ENCODE measurements at regions not wholly inside any gene's neighbourhood (a gene's known extent, or its start where the extent isn't known, plus 50 kb on each side); places are given as distances from the start of the nearest gene placed in this dataset.

DNA sequence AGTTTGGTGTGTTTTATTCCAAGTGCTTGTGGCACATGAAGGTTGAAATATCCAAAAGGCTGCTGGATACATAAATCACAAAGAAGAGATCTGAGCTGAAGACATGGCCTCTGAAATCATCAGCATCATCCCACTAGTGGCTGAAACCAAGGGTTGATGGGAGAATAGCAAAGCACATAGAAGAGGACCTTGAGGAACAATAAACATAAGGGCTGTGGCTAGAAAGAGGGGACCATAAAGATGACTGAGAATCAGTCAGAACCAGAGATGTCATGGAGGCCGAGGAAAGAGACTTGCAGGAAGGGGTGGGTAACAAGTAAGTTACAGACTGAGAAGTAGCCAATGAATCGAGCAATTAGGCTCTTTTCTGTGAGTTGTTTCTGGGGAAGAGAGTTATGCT, 116.8 kb downstream of the CDC42EP3 start:
- TF ChIP-seq, protein P1, sequence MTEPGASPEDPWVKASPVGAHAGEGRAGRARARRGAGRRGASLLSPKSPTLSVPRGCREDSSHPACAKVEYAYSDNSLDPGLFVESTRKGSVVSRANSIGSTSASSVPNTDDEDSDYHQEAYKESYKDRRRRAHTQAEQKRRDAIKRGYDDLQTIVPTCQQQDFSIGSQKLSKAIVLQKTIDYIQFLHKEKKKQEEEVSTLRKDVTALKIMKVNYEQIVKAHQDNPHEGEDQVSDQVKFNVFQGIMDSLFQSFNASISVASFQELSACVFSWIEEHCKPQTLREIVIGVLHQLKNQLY (CRISPR knock-in tag; IDR thresholded peaks at IDR 0.05): no peak
- TF ChIP-seq, protein P2, sequence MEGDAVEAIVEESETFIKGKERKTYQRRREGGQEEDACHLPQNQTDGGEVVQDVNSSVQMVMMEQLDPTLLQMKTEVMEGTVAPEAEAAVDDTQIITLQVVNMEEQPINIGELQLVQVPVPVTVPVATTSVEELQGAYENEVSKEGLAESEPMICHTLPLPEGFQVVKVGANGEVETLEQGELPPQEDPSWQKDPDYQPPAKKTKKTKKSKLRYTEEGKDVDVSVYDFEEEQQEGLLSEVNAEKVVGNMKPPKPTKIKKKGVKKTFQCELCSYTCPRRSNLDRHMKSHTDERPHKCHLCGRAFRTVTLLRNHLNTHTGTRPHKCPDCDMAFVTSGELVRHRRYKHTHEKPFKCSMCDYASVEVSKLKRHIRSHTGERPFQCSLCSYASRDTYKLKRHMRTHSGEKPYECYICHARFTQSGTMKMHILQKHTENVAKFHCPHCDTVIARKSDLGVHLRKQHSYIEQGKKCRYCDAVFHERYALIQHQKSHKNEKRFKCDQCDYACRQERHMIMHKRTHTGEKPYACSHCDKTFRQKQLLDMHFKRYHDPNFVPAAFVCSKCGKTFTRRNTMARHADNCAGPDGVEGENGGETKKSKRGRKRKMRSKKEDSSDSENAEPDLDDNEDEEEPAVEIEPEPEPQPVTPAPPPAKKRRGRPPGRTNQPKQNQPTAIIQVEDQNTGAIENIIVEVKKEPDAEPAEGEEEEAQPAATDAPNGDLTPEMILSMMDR (IDR thresholded peaks at IDR 0.05): no peak
- TF ChIP-seq, protein P3, sequence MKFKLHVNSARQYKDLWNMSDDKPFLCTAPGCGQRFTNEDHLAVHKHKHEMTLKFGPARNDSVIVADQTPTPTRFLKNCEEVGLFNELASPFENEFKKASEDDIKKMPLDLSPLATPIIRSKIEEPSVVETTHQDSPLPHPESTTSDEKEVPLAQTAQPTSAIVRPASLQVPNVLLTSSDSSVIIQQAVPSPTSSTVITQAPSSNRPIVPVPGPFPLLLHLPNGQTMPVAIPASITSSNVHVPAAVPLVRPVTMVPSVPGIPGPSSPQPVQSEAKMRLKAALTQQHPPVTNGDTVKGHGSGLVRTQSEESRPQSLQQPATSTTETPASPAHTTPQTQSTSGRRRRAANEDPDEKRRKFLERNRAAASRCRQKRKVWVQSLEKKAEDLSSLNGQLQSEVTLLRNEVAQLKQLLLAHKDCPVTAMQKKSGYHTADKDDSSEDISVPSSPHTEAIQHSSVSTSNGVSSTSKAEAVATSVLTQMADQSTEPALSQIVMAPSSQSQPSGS (CRISPR knock-in tag; IDR thresholded peaks at IDR 0.05; ENCODE audit: borderline replicate concordance, low read depth): no peak
- no peak for TF ChIP-seq MYBL2 (CRISPR knock-in tag; IDR thresholded peaks at IDR 0.05)
- TF ChIP-seq, protein P4, sequence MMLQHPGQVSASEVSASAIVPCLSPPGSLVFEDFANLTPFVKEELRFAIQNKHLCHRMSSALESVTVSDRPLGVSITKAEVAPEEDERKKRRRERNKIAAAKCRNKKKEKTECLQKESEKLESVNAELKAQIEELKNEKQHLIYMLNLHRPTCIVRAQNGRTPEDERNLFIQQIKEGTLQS (CRISPR knock-in tag; conservative IDR thresholded peaks at IDR 0.05): no peak

All from WTC11 (cell line).